GM19455 (cell line): ENCODE measurements at regions not wholly inside any gene's neighbourhood (a gene's known extent, or its start where the extent isn't known, plus 50 kb on each side); places are given as distances from the start of the nearest gene placed in this dataset.

Experiments
- ATAC-seq: cut with Tn5 transposase; IDR thresholded peaks from one replicate; pipeline ENCODE4 v1.9.1; 2021; ENCODE audit not compliant: unreplicated experiment

- no peak for ATAC-seq
Measured at GRCh38 chr6:134511984-134512683, 194.2 kb upstream of the SGK1 start.

GRCh38 chr6:134510920-134511319 lies 193.0 kb upstream of the SGK1 start:
- no peak for ATAC-seq

GRCh38 chr6:134510142-134510541 lies 192.2 kb upstream of the SGK1 start:
- ATAC-seq, result no peak

GRCh38 chr6:134508862-134509498 lies 191.1 kb upstream of the SGK1 start:
- no peak for ATAC-seq

GRCh38 chr6:134506162-134506561 lies 188.2 kb upstream of the SGK1 start:
- no peak for ATAC-seq

- no peak for ATAC-seq
Measured at GRCh38 chr6:134503585-134504281, 185.8 kb upstream of the SGK1 start.

- ATAC-seq, result no peak
Measured at GRCh38 chr6:134502614-134503549, 185.0 kb upstream of the SGK1 start.

- no peak for ATAC-seq
Measured at GRCh38 chr6:134495890-134496248, 178.0 kb upstream of the SGK1 start.

GRCh38 chr6:134495203-134495889 lies 177.4 kb upstream of the SGK1 start:
- no peak for ATAC-seq

GRCh38 chr6:134493789-134494188 lies 175.9 kb upstream of the SGK1 start:
- no peak for ATAC-seq

GRCh38 chr6:134491477-134491876 lies 173.6 kb upstream of the SGK1 start:
- ATAC-seq, result no peak

- no peak for ATAC-seq
Measured at GRCh38 chr6:134482593-134483270, 164.8 kb upstream of the SGK1 start.

GRCh38 chr6:134481966-134482365 lies 164.1 kb upstream of the SGK1 start:
- no peak for ATAC-seq

GRCh38 chr6:134480593-134480992 lies 162.7 kb upstream of the SGK1 start:
- ATAC-seq, result no peak

GRCh38 chr6:134478764-134479399 lies 161.0 kb upstream of the SGK1 start:
- ATAC-seq, result no peak

- no peak for ATAC-seq
Measured at GRCh38 chr6:134477991-134478635, 160.2 kb upstream of the SGK1 start.

GRCh38 chr6:134474955-134475354 lies 157.0 kb upstream of the SGK1 start:
- ATAC-seq, result no peak

- ATAC-seq, result no peak
Measured at GRCh38 chr6:134472661-134473060, 154.7 kb upstream of the SGK1 start.

GRCh38 chr6:134472046-134472445 lies 154.1 kb upstream of the SGK1 start:
- ATAC-seq, result no peak
